ENCODE measurements at regions not wholly inside any gene's neighbourhood (a gene's known extent, or its start where the extent isn't known, plus 50 kb on each side); places are given as distances from the start of the nearest gene placed in this dataset.

GRCh38 chr7:42338916-42339540 is 102.0 kb upstream of the GLI3 start:
- no peak for TF ChIP-seq CTCF (IDR thresholded peaks at IDR 0.05; ENCODE audit: low read depth, low read length)
- TF ChIP-seq EZH2phosphoT487 (IDR thresholded peaks at IDR 0.05; ENCODE audit: low read depth): no peak
